ENCODE measurements at regions not wholly inside any gene's neighbourhood (a gene's known extent, or its start where the extent isn't known, plus 50 kb on each side); places are given as distances from the start of the nearest gene placed in this dataset.
"Not testable (repeated sequence)": the region's sequence is repeated elsewhere in the genome, so short reads cannot be mapped to it uniquely, and the experiment has no call there.

- H3K27me3 Mint-ChIP-seq; H3K9me3 Mint-ChIP-seq; H3K27ac Mint-ChIP-seq; ATAC-seq (replicated peaks); H3K36me3 Mint-ChIP-seq; H3K4me3 Mint-ChIP-seq; H3K4me1 Mint-ChIP-seq; DNase-seq: not testable (repeated sequence)
These were observed 195.0 kb downstream of the CWH43 start for GRCh38 chr4:49181088-49181487.

GRCh38 chr4:49211396-49212194 lies 225.5 kb downstream of the CWH43 start:
- ATAC-seq (replicated peaks); H3K27ac Mint-ChIP-seq; H3K4me1 Mint-ChIP-seq; H3K36me3 Mint-ChIP-seq; H3K4me3 Mint-ChIP-seq; DNase-seq; H3K27me3 Mint-ChIP-seq: not testable (repeated sequence)
- H3K9me3 Mint-ChIP-seq = peaks cover 16 to 19% of the 10 kb centered on the region in 2 donors

GRCh38 chr4:49213250-49213649 lies 227.2 kb downstream of the CWH43 start:
- not testable (repeated sequence) for ATAC-seq (replicated peaks); H3K27ac Mint-ChIP-seq; H3K4me3 Mint-ChIP-seq; H3K27me3 Mint-ChIP-seq; DNase-seq; H3K4me1 Mint-ChIP-seq; H3K36me3 Mint-ChIP-seq
- H3K9me3 Mint-ChIP-seq = peaks cover 13 to 19% of the 10 kb centered on the region in 2 donors

GRCh38 chr4:49213750-49214149 lies 227.7 kb downstream of the CWH43 start:
- H3K36me3 Mint-ChIP-seq; H3K27me3 Mint-ChIP-seq; H3K27ac Mint-ChIP-seq; H3K4me1 Mint-ChIP-seq; DNase-seq; ATAC-seq (replicated peaks); H3K4me3 Mint-ChIP-seq: not testable (repeated sequence)
- H3K9me3 Mint-ChIP-seq = peaks cover 13 to 18% of the 10 kb centered on the region in 2 donors

GRCh38 chr4:49214453-49215081 lies 228.5 kb downstream of the CWH43 start:
- DNase-seq; ATAC-seq (replicated peaks); H3K4me1 Mint-ChIP-seq; H3K36me3 Mint-ChIP-seq; H3K27ac Mint-ChIP-seq; H3K4me3 Mint-ChIP-seq; H3K27me3 Mint-ChIP-seq: not testable (repeated sequence)
- peaks cover 19 to 21% of the 10 kb centered on the region in 2 donors for H3K9me3 Mint-ChIP-seq

- not testable (repeated sequence) for H3K27ac Mint-ChIP-seq; ATAC-seq (replicated peaks); H3K4me1 Mint-ChIP-seq; H3K27me3 Mint-ChIP-seq; H3K36me3 Mint-ChIP-seq; H3K4me3 Mint-ChIP-seq; DNase-seq
- peaks cover 19 to 21% of the 10 kb centered on the region in 2 donors for H3K9me3 Mint-ChIP-seq
These were observed 229.0 kb downstream of the CWH43 start for GRCh38 chr4:49215082-49215479.

- not testable (repeated sequence) for H3K27me3 Mint-ChIP-seq; H3K4me1 Mint-ChIP-seq; H3K27ac Mint-ChIP-seq; H3K4me3 Mint-ChIP-seq; DNase-seq; ATAC-seq (replicated peaks); H3K36me3 Mint-ChIP-seq
- peaks cover 22% of the 10 kb centered on the region in 2 donors for H3K9me3 Mint-ChIP-seq
These were observed 230.5 kb downstream of the CWH43 start for GRCh38 chr4:49216606-49217005.

- no peak for DNase-seq
- ATAC-seq (replicated peaks) = no peak
- no peak overlapping the region for H3K4me3 Mint-ChIP-seq
- H3K27me3 Mint-ChIP-seq = no peaks in the 10 kb centered on the region
- peaks cover 26 to 29% of the 10 kb centered on the region in 2 donors for H3K9me3 Mint-ChIP-seq
- no peaks in the 10 kb centered on the region for H3K4me1 Mint-ChIP-seq
- no peak overlapping the region for H3K27ac Mint-ChIP-seq
- no peaks in the 10 kb centered on the region for H3K36me3 Mint-ChIP-seq
These were observed 231.4 kb downstream of the CWH43 start for GRCh38 chr4:49217492-49217891.

GRCh38 chr4:49218094-49218493 lies 232.0 kb downstream of the CWH43 start:
- H3K4me1 Mint-ChIP-seq; DNase-seq; H3K4me3 Mint-ChIP-seq; H3K27me3 Mint-ChIP-seq; ATAC-seq (replicated peaks); H3K27ac Mint-ChIP-seq; H3K36me3 Mint-ChIP-seq: not testable (repeated sequence)
- H3K9me3 Mint-ChIP-seq = peaks cover 26 to 33% of the 10 kb centered on the region in 2 donors

- ATAC-seq (replicated peaks); H3K4me3 Mint-ChIP-seq; H3K27ac Mint-ChIP-seq; DNase-seq; H3K27me3 Mint-ChIP-seq; H3K36me3 Mint-ChIP-seq; H3K4me1 Mint-ChIP-seq: not testable (repeated sequence)
- H3K9me3 Mint-ChIP-seq = peaks cover 27 to 34% of the 10 kb centered on the region in 2 donors
These were observed 232.9 kb downstream of the CWH43 start for GRCh38 chr4:49218931-49219330.

- not testable (repeated sequence) for ATAC-seq (replicated peaks); H3K36me3 Mint-ChIP-seq; H3K27ac Mint-ChIP-seq; H3K27me3 Mint-ChIP-seq; H3K4me3 Mint-ChIP-seq; H3K4me1 Mint-ChIP-seq; DNase-seq
- peaks cover 22 to 32% of the 10 kb centered on the region in 2 donors for H3K9me3 Mint-ChIP-seq
These were observed 233.6 kb downstream of the CWH43 start for GRCh38 chr4:49219489-49220225.

- ATAC-seq (replicated peaks) (no peak), DNase-seq (no peak)
- no peaks in the 10 kb centered on the region for H3K27me3 Mint-ChIP-seq
- no peak overlapping the region for H3K27ac Mint-ChIP-seq
- no peaks in the 10 kb centered on the region for H3K36me3 Mint-ChIP-seq
- no peaks in the 10 kb centered on the region for H3K4me1 Mint-ChIP-seq
- H3K4me3 Mint-ChIP-seq = no peak overlapping the region
- peaks cover 18 to 27% of the 10 kb centered on the region in 2 donors for H3K9me3 Mint-ChIP-seq
These were observed 235.1 kb downstream of the CWH43 start for GRCh38 chr4:49221209-49221608.

GRCh38 chr4:49222810-49223209 lies 236.7 kb downstream of the CWH43 start:
- ATAC-seq (replicated peaks); H3K4me1 Mint-ChIP-seq; H3K36me3 Mint-ChIP-seq; H3K27ac Mint-ChIP-seq; DNase-seq; H3K4me3 Mint-ChIP-seq; H3K27me3 Mint-ChIP-seq: not testable (repeated sequence)
- peaks cover 18 to 24% of the 10 kb centered on the region in 2 donors for H3K9me3 Mint-ChIP-seq

- H3K9me3 Mint-ChIP-seq = peaks cover 17 to 25% of the 10 kb centered on the region in 2 donors
- H3K27me3 Mint-ChIP-seq; H3K4me1 Mint-ChIP-seq; DNase-seq; H3K27ac Mint-ChIP-seq; H3K4me3 Mint-ChIP-seq; ATAC-seq (replicated peaks); H3K36me3 Mint-ChIP-seq: not testable (repeated sequence)
These were observed 240.3 kb downstream of the CWH43 start for GRCh38 chr4:49226216-49226866.

All from stimulated activated naive B cell treated with anti-CD40 and anti-IgM and Interleukin-4, amounts not matched to agents 10 μg/mL and 1 μg/mL and 100 μg/mL, for 72 hours (primary cell).